ENCODE measurements at regions not wholly inside any gene's neighbourhood (a gene's known extent, or its start where the extent isn't known, plus 50 kb on each side); places are given as distances from the start of the nearest gene placed in this dataset.

DNA sequence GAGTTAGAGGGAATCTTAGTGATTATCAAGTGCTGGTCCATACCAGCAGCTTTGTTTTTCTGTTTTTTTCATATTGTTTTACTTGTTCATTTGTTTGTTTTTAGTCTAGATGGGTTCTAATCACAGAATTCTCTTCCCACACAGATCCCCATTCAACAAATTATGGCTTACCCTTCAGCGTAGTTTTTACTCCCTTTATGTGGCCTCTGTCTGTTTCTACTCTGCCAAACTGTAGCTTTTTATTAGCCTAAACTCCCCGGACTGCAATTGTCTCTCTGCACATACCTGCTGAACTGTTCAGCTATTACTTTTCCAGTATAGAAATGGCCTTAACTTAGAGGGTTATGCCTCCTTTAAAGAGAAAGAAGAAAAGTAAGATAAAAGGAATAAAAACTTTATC lies 348.5 kb downstream of the TGFB2 start:
- H3K9ac ChIP-seq (ENCODE audit: insufficient read length): no peak overlapping the region
- no peak overlapping the region for H3K27ac ChIP-seq
- H3K4me3 ChIP-seq: no peak overlapping the region
- no peak for DNase-seq (ENCODE audit: low read depth, low spot score)
- no peak for TF ChIP-seq POLR2AphosphoS5 (IDR thresholded peaks at IDR 0.05; ENCODE audit: borderline replicate concordance, low read depth, low read length)
- no peaks in the 10 kb centered on the region for H3K9me3 ChIP-seq (ENCODE audit: low read depth, low read length)
- no peaks in the 10 kb centered on the region for H3K36me3 ChIP-seq (ENCODE audit: insufficient read depth, low read length)

DNA sequence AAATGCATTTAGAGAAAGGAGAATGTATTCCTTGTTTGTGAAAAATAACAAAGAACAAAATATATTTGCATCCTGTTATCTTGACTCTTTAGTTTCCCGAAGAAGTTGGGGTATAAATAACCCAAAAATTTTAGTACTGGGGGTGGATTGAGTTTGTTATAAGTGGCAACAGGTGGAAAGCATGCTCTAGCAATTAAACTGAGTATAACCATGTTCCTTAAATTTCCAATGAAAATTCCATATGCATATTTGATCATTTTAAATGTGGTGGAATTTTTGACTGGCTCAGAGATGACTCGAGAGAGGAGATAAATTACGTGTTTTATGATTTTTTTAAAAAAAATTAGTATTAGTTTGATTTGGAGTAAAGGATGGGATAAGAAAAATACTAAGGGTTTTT lies 348.9 kb downstream of the TGFB2 start:
- H3K9ac ChIP-seq (ENCODE audit: insufficient read length): no peak overlapping the region
- DNase-seq (ENCODE audit: low read depth, low spot score): no peak
- no peak overlapping the region for H3K27ac ChIP-seq
- no peaks in the 10 kb centered on the region for H3K9me3 ChIP-seq (ENCODE audit: low read depth, low read length)
- H3K36me3 ChIP-seq (ENCODE audit: insufficient read depth, low read length): no peaks in the 10 kb centered on the region
- H3K4me3 ChIP-seq: no peak overlapping the region
- TF ChIP-seq POLR2AphosphoS5 (IDR thresholded peaks at IDR 0.05; ENCODE audit: borderline replicate concordance, low read depth, low read length) (no peak), EZH2 (IDR thresholded peaks at IDR 0.05) (no peak), FOXP2 (optimal IDR thresholded peaks at IDR 0.05; ENCODE audit: control extremely low read depth, extremely low read length, insufficient read depth) (no peak)

DNA sequence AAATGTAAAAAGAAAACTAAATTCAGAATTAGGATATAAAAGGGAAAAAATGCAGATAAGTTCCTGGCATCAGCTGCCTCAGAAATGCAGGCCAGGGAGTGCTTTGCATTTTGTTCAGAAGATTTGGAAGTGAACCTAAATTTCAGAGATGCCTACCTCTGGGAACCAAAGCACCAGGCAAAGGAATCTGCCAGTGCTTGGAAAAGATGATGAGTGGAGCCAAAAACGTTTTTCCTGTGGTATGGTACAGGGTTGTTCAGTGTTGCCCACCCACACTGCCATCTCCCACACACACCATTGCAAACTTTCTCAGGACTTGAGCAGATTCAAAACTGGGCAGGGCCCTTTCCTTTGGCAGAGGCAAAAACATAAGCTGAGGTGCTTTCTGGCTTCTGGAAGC lies 349.5 kb downstream of the TGFB2 start:
- TF ChIP-seq FOXP2 (optimal IDR thresholded peaks at IDR 0.05; ENCODE audit: control extremely low read depth, extremely low read length, insufficient read depth) (no peak), EZH2 (IDR thresholded peaks at IDR 0.05) (no peak), POLR2AphosphoS5 (IDR thresholded peaks at IDR 0.05; ENCODE audit: borderline replicate concordance, low read depth, low read length) (no peak)
- Histone ChIP-seq H3K27ac (no peak overlapping the region), H3K36me3 (ENCODE audit: insufficient read depth, low read length) (no peaks in the 10 kb centered on the region), H3K9me3 (ENCODE audit: low read depth, low read length) (no peaks in the 10 kb centered on the region), H3K9ac (ENCODE audit: insufficient read length) (no peak overlapping the region), H3K4me3 (no peak overlapping the region)
- no peak for DNase-seq (ENCODE audit: low read depth, low spot score)

DNA sequence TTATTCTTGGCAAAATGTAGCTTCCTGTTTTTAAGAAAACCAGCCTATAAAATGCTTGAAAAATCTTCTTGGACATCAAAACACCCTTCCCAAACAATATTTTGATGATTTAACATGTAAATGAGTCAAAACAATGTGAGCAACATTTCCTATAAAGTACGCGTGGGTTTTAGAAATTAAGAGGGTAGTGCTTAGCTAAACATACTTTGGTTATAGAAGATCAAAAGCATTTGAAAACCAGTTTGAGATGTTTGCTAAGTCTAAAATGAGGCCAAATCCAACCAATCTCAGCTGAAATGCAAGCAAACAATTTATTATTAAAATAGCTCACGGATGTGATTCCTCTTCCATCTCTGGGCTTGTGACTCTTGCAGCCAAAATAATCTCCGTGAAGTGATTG lies 350.4 kb downstream of the TGFB2 start:
- no peak overlapping the region for H3K27ac ChIP-seq
- H3K9ac ChIP-seq (ENCODE audit: insufficient read length): no peak overlapping the region
- H3K9me3 ChIP-seq (ENCODE audit: low read depth, low read length): no peaks in the 10 kb centered on the region
- TF ChIP-seq POLR2AphosphoS5 (IDR thresholded peaks at IDR 0.05; ENCODE audit: borderline replicate concordance, low read depth, low read length): no peak
- no peak for TF ChIP-seq EZH2 (IDR thresholded peaks at IDR 0.05)
- no peak for TF ChIP-seq FOXP2 (optimal IDR thresholded peaks at IDR 0.05; ENCODE audit: control extremely low read depth, extremely low read length, insufficient read depth)
- no peak for DNase-seq (ENCODE audit: low read depth, low spot score)
- no peaks in the 10 kb centered on the region for H3K36me3 ChIP-seq (ENCODE audit: insufficient read depth, low read length)
- H3K4me3 ChIP-seq: no peak overlapping the region

DNA sequence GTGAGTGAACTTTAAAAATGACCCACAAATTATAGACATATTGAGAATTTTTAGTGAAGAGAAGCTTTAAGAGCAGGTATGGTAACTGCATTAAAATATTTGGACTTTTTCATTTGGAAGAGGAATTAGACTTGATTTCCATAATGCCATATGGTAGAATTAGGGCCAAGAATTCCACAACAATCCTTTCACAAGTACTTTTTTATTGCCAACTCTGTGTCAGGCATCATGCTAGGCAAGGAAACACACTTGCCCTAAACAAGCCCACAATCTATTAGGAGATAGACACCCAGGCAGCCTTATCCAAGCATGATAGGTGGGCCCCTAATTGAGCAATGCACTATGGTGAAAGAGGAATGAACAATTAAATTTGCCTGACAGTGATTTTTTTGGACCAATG lies 353.0 kb downstream of the TGFB2 start:
- DNase-seq (ENCODE audit: low read depth, low spot score): no peak
- Histone ChIP-seq H3K9ac (ENCODE audit: insufficient read length) (no peak overlapping the region), H3K27ac (no peak overlapping the region), H3K36me3 (ENCODE audit: insufficient read depth, low read length) (no peaks in the 10 kb centered on the region), H3K9me3 (ENCODE audit: low read depth, low read length) (no peaks in the 10 kb centered on the region), H3K4me3 (no peak overlapping the region)
- TF ChIP-seq POLR2AphosphoS5 (IDR thresholded peaks at IDR 0.05; ENCODE audit: borderline replicate concordance, low read depth, low read length): no peak
- TF ChIP-seq EZH2 (IDR thresholded peaks at IDR 0.05): no peak
- TF ChIP-seq FOXP2 (optimal IDR thresholded peaks at IDR 0.05; ENCODE audit: control extremely low read depth, extremely low read length, insufficient read depth): no peak

DNA sequence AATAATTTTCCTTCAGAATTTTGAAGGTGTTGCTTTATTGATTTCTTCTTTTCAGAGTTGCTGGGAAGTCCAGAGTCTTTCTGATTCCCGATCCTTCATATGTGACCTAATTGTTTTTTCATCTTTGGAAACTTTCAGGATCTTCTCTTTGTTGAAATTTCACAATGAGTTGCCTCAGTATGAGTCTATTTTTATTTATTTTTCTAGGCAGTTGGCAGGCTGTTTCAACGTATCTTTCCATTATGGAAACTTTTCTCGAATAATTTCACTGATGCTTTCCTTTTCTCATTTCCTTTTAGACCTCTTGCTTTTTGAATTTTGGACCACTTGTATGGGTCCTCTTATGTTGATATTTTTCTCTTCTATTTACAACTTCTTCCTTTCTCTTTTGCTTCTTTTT lies 354.3 kb downstream of the TGFB2 start:
- Histone ChIP-seq H3K27ac (no peak overlapping the region), H3K9ac (ENCODE audit: insufficient read length) (no peak overlapping the region), H3K4me3 (no peak overlapping the region), H3K9me3 (ENCODE audit: low read depth, low read length) (no peaks in the 10 kb centered on the region), H3K36me3 (ENCODE audit: insufficient read depth, low read length) (no peaks in the 10 kb centered on the region)
- no peak for TF ChIP-seq FOXP2 (optimal IDR thresholded peaks at IDR 0.05; ENCODE audit: control extremely low read depth, extremely low read length, insufficient read depth)
- no peak for TF ChIP-seq EZH2 (IDR thresholded peaks at IDR 0.05)
- TF ChIP-seq POLR2AphosphoS5 (IDR thresholded peaks at IDR 0.05; ENCODE audit: borderline replicate concordance, low read depth, low read length): no peak
- DNase-seq (ENCODE audit: low read depth, low spot score): no peak

DNA sequence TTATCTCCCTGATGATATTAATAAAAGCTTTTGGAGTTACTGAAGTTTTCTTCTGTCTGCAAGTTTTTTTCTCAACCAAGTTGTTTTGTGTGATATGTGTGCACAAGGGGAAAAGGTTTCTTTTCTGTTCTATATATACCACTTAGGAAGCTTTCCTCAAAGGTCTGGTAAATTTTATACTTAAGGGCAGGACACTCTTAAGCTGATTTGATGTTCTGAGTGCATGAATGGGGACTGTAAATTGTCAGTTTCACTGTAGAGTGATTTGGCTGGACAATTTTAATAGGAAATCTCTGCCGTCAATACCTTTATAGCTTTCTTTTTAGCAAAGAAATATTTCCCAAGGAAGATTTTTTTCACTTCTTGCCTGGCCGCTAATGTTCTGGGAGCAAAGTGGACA lies 354.7 kb downstream of the TGFB2 start:
- H3K9ac ChIP-seq (ENCODE audit: insufficient read length): no peak overlapping the region
- TF ChIP-seq POLR2AphosphoS5 (IDR thresholded peaks at IDR 0.05; ENCODE audit: borderline replicate concordance, low read depth, low read length): no peak
- TF ChIP-seq EZH2 (IDR thresholded peaks at IDR 0.05): no peak
- no peak for TF ChIP-seq FOXP2 (optimal IDR thresholded peaks at IDR 0.05; ENCODE audit: control extremely low read depth, extremely low read length, insufficient read depth)
- no peaks in the 10 kb centered on the region for H3K36me3 ChIP-seq (ENCODE audit: insufficient read depth, low read length)
- no peaks in the 10 kb centered on the region for H3K9me3 ChIP-seq (ENCODE audit: low read depth, low read length)
- no peak overlapping the region for H3K27ac ChIP-seq
- no peak for DNase-seq (ENCODE audit: low read depth, low spot score)
- no peak overlapping the region for H3K4me3 ChIP-seq

DNA sequence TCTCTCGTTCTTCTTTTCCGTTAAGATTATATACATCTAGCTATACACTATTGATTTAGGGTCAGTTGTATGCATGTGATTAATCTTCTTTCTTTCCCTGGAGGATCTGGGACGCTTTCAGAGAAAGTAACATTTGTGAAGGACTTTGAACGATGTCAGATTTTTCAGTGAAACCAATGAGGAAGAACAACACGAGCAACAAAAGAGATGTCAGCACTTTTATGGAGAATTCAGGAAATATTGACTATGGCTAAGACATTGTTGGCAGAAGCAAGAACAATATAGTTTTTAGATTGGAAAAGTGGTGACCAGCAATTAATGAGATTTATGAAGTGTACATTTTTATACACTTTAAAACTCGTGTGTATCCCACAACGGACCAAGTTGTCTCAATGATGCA lies 355.5 kb downstream of the TGFB2 start:
- no peak overlapping the region for H3K9ac ChIP-seq (ENCODE audit: insufficient read length)
- no peaks in the 10 kb centered on the region for H3K36me3 ChIP-seq (ENCODE audit: insufficient read depth, low read length)

DNA sequence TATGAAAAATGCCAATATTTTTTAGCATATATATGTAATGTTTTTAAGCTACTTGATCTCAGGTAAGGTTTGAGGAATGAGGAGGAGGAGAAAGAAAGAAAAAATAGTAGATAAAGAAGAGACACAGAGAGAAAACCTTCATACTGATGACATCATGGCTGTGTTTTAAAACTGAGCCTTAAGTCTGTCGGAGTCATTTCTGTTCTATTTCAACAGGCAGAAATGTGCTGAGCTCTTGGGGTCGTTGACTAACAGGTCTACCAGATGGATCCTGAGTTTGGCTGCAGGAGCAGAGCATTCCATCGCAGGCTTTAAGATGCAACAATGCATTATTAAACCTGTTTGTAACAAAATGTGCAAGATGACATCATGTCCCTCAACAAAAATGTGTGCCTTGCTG lies 356.0 kb downstream of the TGFB2 start:
- no peak overlapping the region for H3K9ac ChIP-seq (ENCODE audit: insufficient read length)
- no peak for DNase-seq (ENCODE audit: low read depth, low spot score)
- H3K36me3 ChIP-seq (ENCODE audit: insufficient read depth, low read length): no peaks in the 10 kb centered on the region
- no peak overlapping the region for H3K27ac ChIP-seq
- H3K4me3 ChIP-seq: no peak overlapping the region
- TF ChIP-seq EZH2 (IDR thresholded peaks at IDR 0.05): no peak
- H3K9me3 ChIP-seq (ENCODE audit: low read depth, low read length): no peaks in the 10 kb centered on the region

More for the DNA sequence above, 355.5 kb downstream of the TGFB2 start:
- DNase-seq (ENCODE audit: low read depth, low spot score): no peak
- H3K27ac ChIP-seq: no peak overlapping the region
- H3K9me3 ChIP-seq (ENCODE audit: low read depth, low read length): no peaks in the 10 kb centered on the region
- TF ChIP-seq FOXP2 (optimal IDR thresholded peaks at IDR 0.05; ENCODE audit: control extremely low read depth, extremely low read length, insufficient read depth): no peak
- no peak overlapping the region for H3K4me3 ChIP-seq
